ENCODE measurements at regions not wholly inside any gene's neighbourhood (a gene's known extent, or its start where the extent isn't known, plus 50 kb on each side); places are given as distances from the start of the nearest gene placed in this dataset.

DNA sequence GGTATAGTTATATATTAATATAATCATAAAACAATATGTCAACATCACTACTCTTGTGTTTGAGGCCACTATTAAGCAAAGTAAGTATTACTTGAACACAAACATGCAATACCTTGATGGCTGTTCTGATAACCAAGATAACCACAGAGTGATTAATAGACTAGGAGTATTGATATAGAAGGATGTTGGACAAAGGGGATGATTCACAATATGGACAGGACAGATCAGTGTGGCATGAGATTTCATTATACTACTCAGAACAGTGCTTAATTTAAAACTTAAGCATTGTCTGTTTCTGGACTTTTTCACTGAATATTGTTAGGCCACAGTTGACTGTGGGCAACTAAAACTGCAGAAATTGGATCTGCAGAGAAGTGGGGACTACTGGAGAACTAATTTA lies 384.2 kb downstream of the SLITRK1 start:
- TF ChIP-seq, protein P1, sequence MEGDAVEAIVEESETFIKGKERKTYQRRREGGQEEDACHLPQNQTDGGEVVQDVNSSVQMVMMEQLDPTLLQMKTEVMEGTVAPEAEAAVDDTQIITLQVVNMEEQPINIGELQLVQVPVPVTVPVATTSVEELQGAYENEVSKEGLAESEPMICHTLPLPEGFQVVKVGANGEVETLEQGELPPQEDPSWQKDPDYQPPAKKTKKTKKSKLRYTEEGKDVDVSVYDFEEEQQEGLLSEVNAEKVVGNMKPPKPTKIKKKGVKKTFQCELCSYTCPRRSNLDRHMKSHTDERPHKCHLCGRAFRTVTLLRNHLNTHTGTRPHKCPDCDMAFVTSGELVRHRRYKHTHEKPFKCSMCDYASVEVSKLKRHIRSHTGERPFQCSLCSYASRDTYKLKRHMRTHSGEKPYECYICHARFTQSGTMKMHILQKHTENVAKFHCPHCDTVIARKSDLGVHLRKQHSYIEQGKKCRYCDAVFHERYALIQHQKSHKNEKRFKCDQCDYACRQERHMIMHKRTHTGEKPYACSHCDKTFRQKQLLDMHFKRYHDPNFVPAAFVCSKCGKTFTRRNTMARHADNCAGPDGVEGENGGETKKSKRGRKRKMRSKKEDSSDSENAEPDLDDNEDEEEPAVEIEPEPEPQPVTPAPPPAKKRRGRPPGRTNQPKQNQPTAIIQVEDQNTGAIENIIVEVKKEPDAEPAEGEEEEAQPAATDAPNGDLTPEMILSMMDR (conservative IDR thresholded peaks at IDR 0.05; ENCODE audit: low read depth, low read length), result no peak
- no peak for TF ChIP-seq EZH2phosphoT487 (IDR thresholded peaks at IDR 0.05; ENCODE audit: borderline replicate concordance, low read length)
